Stimulated activated CD8-positive, alpha-beta memory T cell treated with anti-CD3 and anti-CD28 coated beads, Interleukin-15, amount 100 ng/mL, for 24 hours (primary cell): ENCODE measurements at regions not wholly inside any gene's neighbourhood (a gene's known extent, or its start where the extent isn't known, plus 50 kb on each side); places are given as distances from the start of the nearest gene placed in this dataset.

ENCODE experiments used
- DNase-seq: peaks from one replicate; pipeline ENCODE4 v3.0.0-alpha.2; 2020; ENCODE audit warnings: low read depth

- DNase-seq, result no peak
Observed at GRCh38 chr16:51420247-51420646, 269.2 kb upstream of the SALL1 start.

- no peak for DNase-seq
Observed at GRCh38 chr16:51419768-51420167, 268.7 kb upstream of the SALL1 start.

GRCh38 chr16:51418258-51418657, 267.2 kb upstream of the SALL1 start:
- no peak for DNase-seq

GRCh38 chr16:51416926-51417325, 265.9 kb upstream of the SALL1 start:
- no peak for DNase-seq

GRCh38 chr16:51410125-51410524, 259.1 kb upstream of the SALL1 start:
- DNase-seq, result no peak

GRCh38 chr16:51409001-51409675, 258.1 kb upstream of the SALL1 start:
- no peak for DNase-seq

GRCh38 chr16:51408357-51408756, 257.3 kb upstream of the SALL1 start:
- no peak for DNase-seq

- DNase-seq, result no peak
Observed at GRCh38 chr16:51407921-51408320, 256.9 kb upstream of the SALL1 start.

- no peak for DNase-seq
Observed at GRCh38 chr16:51407199-51407598, 256.1 kb upstream of the SALL1 start.

GRCh38 chr16:51405361-51405760, 254.3 kb upstream of the SALL1 start:
- DNase-seq, result no peak

- no peak for DNase-seq
Observed at GRCh38 chr16:51404386-51404785, 253.3 kb upstream of the SALL1 start.

- DNase-seq, result no peak
Observed at GRCh38 chr16:51402785-51403184, 251.7 kb upstream of the SALL1 start.

GRCh38 chr16:51402298-51402697, 251.2 kb upstream of the SALL1 start:
- no peak for DNase-seq

- no peak for DNase-seq
Observed at GRCh38 chr16:51401673-51402072, 250.6 kb upstream of the SALL1 start.

- DNase-seq, result no peak
Observed at GRCh38 chr16:51399908-51400670, 249.0 kb upstream of the SALL1 start.

- no peak for DNase-seq
Observed at GRCh38 chr16:51394421-51394820, 243.4 kb upstream of the SALL1 start.

- no peak for DNase-seq
Observed at GRCh38 chr16:51393381-51394005, 242.4 kb upstream of the SALL1 start.

- no peak for DNase-seq
Observed at GRCh38 chr16:51392521-51393187, 241.6 kb upstream of the SALL1 start.

GRCh38 chr16:51391798-51392511, 240.9 kb upstream of the SALL1 start:
- DNase-seq, result no peak

- DNase-seq, result no peak
Observed at GRCh38 chr16:51390877-51391276, 239.8 kb upstream of the SALL1 start.

- no peak for DNase-seq
Observed at GRCh38 chr16:51389881-51390280, 238.8 kb upstream of the SALL1 start.

GRCh38 chr16:51388516-51388951, 237.5 kb upstream of the SALL1 start:
- no peak for DNase-seq
